K562 (cell line): ENCODE measurements at regions not wholly inside any gene's neighbourhood (a gene's known extent, or its start where the extent isn't known, plus 50 kb on each side); places are given as distances from the start of the nearest gene placed in this dataset.

Source experiments
- ERF ChIP-seq: fragments of 450-650 bp; formaldehyde crosslinking; IDR thresholded peaks from 2 replicates; pipeline ENCODE4 v1.4.0; 2020; ENCODE audit warnings: mild to moderate bottlenecking, mixed read lengths
- FOXK1 ChIP-seq: sonication (generic); formaldehyde crosslinking; IDR thresholded peaks from 2 replicates; pipeline ENCODE4 v1.8.0; 2022; ENCODE audit warnings: missing genetic modification reagents, mild to moderate bottlenecking, borderline replicate concordance
- RAD21 ChIP-seq, 2 experiments: fragments of 250-450 bp in 1 of 2; fragments of 450-650 bp in 1 of 2; sonication (Bioruptor Pico) in 1 of 2; formaldehyde crosslinking in 1 of 2; IDR thresholded peaks in 1 of 2; conservative IDR thresholded peaks in 1 of 2; 2 replicates each; pipeline versions ENCODE4 v1.4.0 to v1.8.0; 2020 to 2022; ENCODE audit warnings: mild to moderate bottlenecking in 2 of 2, moderate library complexity in 1 of 2
- SMARCB1 ChIP-seq: IDR thresholded peaks from 2 replicates; pipeline ENCODE4 v1.6.1; 2011; ENCODE audit warnings: improper control_type of control experiment, low read depth; ENCODE audit not compliant: insufficient read length
- SRF ChIP-seq, 2 experiments: fragments of 250-450, 450-650 bp in 1 of 2; sonication (Bioruptor Pico) in 1 of 2; sonication (generic) in 1 of 2; formaldehyde crosslinking; IDR thresholded peaks; 2 replicates each; pipeline versions ENCODE4 v1.5.0 to v1.5.1; 2020 to 2022; ENCODE audit warnings: mild to moderate bottlenecking in 1 of 2, missing genetic modification reagents in 1 of 2
- ZFP30 ChIP-seq: fragments of 250-450 bp; sonication (Bioruptor Pico); IDR thresholded peaks from 2 replicates; pipeline ENCODE4 v1.8.0; 2022; ENCODE audit warnings: moderate library complexity, mild to moderate bottlenecking, inconsistent platforms, borderline replicate concordance
- ZNF175 ChIP-seq: fragments of 200-800 bp; sonication (Bioruptor generic); IDR thresholded peaks from 2 replicates; pipeline ENCODE4 v1.6.1; 2016; ENCODE audit warnings: low read depth, mild to moderate bottlenecking, missing genetic modification characterization, missing compliant biosample characterization
- TF ChIP-seq, protein P1 (sequence below): fragments of 250-450 bp; sonication (Bioruptor Pico); IDR thresholded peaks from 2 replicates; pipeline ENCODE4 v1.5.0; 2021
- TF ChIP-seq, protein P2 (sequence below), 2 experiments: fragments of 450-650 bp in 1 of 2; IDR thresholded peaks; 2 replicates each; pipeline ENCODE4 v1.6.1; 2011 to 2017; ENCODE audit warnings: low read depth in 2 of 2, antibody characterized with exemption in 1 of 2, borderline replicate concordance in 1 of 2, low read length in 1 of 2, mild to moderate bottlenecking in 1 of 2, mixed read lengths in 1 of 2; ENCODE audit not compliant: control insufficient read depth in 1 of 2
- TF ChIP-seq, protein P3 (sequence below), 2 experiments: fragments of 450-650 bp in 1 of 2; sonication (generic) in 1 of 2; formaldehyde crosslinking in 1 of 2; IDR thresholded peaks in 1 of 2; conservative IDR thresholded peaks in 1 of 2; 2 replicates each; pipeline versions ENCODE4 v1.6.1 to v1.8.1; 2016 to 2023; ENCODE audit warnings: mild to moderate bottlenecking in 2 of 2, moderate library complexity in 2 of 2, inconsistent platforms in 1 of 2, missing genetic modification reagents in 1 of 2

DNA sequence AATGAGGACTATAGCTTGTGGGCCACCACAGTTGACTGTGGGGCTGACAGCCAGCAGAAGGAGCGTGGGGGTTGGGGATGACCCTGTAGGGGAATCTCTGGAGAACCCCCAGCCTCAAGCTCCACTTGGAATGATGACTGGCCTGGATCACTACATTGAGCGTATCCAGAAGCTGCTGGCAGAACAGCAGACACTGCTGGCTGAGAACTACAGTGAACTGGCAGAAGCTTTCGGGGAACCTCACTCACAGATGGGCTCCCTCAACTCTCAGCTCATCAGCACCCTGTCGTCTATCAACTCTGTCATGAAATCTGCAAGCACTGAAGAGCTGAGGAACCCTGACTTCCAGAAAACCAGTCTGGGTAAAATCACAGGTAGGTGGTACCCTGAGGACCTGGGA is 128.4 kb upstream of the DMRT1 start:
- TF ChIP-seq RAD21 (CRISPR knock-in tag; conservative IDR thresholded peaks at IDR 0.05 in 1 of 2, IDR thresholded peaks at IDR 0.05 in 1 of 2) = no peak
- TF ChIP-seq FOXK1 = no peak
- TF ChIP-seq, protein P1, sequence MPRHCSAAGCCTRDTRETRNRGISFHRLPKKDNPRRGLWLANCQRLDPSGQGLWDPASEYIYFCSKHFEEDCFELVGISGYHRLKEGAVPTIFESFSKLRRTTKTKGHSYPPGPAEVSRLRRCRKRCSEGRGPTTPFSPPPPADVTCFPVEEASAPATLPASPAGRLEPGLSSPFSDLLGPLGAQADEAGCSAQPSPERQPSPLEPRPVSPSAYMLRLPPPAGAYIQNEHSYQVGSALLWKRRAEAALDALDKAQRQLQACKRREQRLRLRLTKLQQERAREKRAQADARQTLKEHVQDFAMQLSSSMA (CRISPR knock-in tag) = no peak
- no peak for TF ChIP-seq ZNF175 (CRISPR knock-in tag)
- TF ChIP-seq ERF (CRISPR knock-in tag) = no peak
- TF ChIP-seq, protein P2, sequence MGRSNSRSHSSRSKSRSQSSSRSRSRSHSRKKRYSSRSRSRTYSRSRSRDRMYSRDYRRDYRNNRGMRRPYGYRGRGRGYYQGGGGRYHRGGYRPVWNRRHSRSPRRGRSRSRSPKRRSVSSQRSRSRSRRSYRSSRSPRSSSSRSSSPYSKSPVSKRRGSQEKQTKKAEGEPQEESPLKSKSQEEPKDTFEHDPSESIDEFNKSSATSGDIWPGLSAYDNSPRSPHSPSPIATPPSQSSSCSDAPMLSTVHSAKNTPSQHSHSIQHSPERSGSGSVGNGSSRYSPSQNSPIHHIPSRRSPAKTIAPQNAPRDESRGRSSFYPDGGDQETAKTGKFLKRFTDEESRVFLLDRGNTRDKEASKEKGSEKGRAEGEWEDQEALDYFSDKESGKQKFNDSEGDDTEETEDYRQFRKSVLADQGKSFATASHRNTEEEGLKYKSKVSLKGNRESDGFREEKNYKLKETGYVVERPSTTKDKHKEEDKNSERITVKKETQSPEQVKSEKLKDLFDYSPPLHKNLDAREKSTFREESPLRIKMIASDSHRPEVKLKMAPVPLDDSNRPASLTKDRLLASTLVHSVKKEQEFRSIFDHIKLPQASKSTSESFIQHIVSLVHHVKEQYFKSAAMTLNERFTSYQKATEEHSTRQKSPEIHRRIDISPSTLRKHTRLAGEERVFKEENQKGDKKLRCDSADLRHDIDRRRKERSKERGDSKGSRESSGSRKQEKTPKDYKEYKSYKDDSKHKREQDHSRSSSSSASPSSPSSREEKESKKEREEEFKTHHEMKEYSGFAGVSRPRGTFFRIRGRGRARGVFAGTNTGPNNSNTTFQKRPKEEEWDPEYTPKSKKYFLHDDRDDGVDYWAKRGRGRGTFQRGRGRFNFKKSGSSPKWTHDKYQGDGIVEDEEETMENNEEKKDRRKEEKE (IDR thresholded peaks at IDR 0.05; ENCODE audit: borderline replicate concordance in 1 of 2, control insufficient read depth in 1 of 2, low read depth in 2 of 2, low read length in 1 of 2) = no peak
- TF ChIP-seq SMARCB1 = no peak
- TF ChIP-seq SRF (CRISPR knock-in tag; IDR thresholded peaks at IDR 0.05) = no peak
- TF ChIP-seq ZFP30 (CRISPR knock-in tag) = no peak
- TF ChIP-seq, protein P3, sequence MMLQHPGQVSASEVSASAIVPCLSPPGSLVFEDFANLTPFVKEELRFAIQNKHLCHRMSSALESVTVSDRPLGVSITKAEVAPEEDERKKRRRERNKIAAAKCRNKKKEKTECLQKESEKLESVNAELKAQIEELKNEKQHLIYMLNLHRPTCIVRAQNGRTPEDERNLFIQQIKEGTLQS (IDR thresholded peaks at IDR 0.05) = no peak
- TF ChIP-seq, protein P3 (CRISPR knock-in tag; conservative IDR thresholded peaks at IDR 0.05) = no peak
